ENCODE measurements at regions not wholly inside any gene's neighbourhood (a gene's known extent, or its start where the extent isn't known, plus 50 kb on each side); places are given as distances from the start of the nearest gene placed in this dataset.
A peak's percentile ranks its signal among the peaks of the same experiment; 100 is the strongest.

GRCh38 chr13:72255908-72256307 is 388.9 kb upstream of the DACH1 start:
- Histone ChIP-seq H3K4me2 (no peak overlapping the region), H3K9me3 (no peaks in the 10 kb centered on the region), H4K20me1 (ENCODE audit: insufficient read depth) (no peaks in the 10 kb centered on the region), H3K27ac (ENCODE audit: low read depth in 2 of 2, low read length in 1 of 2) (no peak overlapping the region), H3K27me3 (ENCODE audit: insufficient read depth) (no peaks in the 10 kb centered on the region), H3F3A (replicated peaks; ENCODE audit: insufficient read depth) (peaks cover 4% of the 10 kb centered on the region), H2AFZ (ENCODE audit: low read depth) (no peak overlapping the region), H3K4me1 (ENCODE audit: control insufficient read depth in 1 of 2, insufficient read depth in 2 of 2, low read depth in 1 of 2, low read length in 1 of 2) (no peaks in the 10 kb centered on the region; a peak in 1 of 4 replicates), H3K4me3 (ENCODE audit: low read depth in 2 of 2, low read length in 1 of 2) (no peak overlapping the region), H3K79me2 (ENCODE audit: insufficient read depth) (no peaks in the 10 kb centered on the region), H3K9me2 (no peaks in the 10 kb centered on the region), H3K36me3 (replicated peaks in 1 of 2; ENCODE audit: control insufficient read depth in 1 of 2, insufficient read depth in 2 of 2, low read length in 1 of 2) (no peaks in the 10 kb centered on the region), H3K9ac (no peak overlapping the region)
- WGBS (ENCODE audit: low lambda C conversion rate): 61% methylated on average over 7 of the region's 7 CpGs
- ChIA-PET POLR2A (no interaction called here), CTCF (interaction anchor here (0.6 to 1.5 kb wide), 6 partner anchors 9 to 1297 kb away, joined by 3 to 6 read pairs (median 4); partner anchors contain the start of gene DACH1)
- DNase-seq: peak; percentile 19
- TF ChIP-seq RAD21 (IDR thresholded peaks at IDR 0.05; ENCODE audit: low read length) (peak; percentile 90), CTCF (IDR thresholded peaks at IDR 0.05) (peak; percentile 74), REST (IDR thresholded peaks at IDR 0.05; ENCODE audit: low read depth, low read length) (no peak), RCOR1 (IDR thresholded peaks at IDR 0.05; ENCODE audit: low read length) (no peak), FOXM1 (IDR thresholded peaks at IDR 0.05; ENCODE audit: low read depth) (no peak), FOXJ3 (CRISPR knock-in tag; IDR thresholded peaks at IDR 0.05) (no peak), SMC3 (IDR thresholded peaks at IDR 0.05; ENCODE audit: low read depth, low read length) (peak; percentile 84), FOSL2 (IDR thresholded peaks at IDR 0.05; ENCODE audit: borderline replicate concordance, low read depth) (no peak), RFX5 (IDR thresholded peaks at IDR 0.05; ENCODE audit: low read length) (no peak), USF1 (IDR thresholded peaks at IDR 0.05; ENCODE audit: borderline replicate concordance, low read depth) (no peak)

GRCh38 chr13:72253754-72254153 is 386.8 kb upstream of the DACH1 start:
- no peak overlapping the region for H3K4me2 ChIP-seq
- ChIA-PET CTCF (no interaction called here), POLR2A (no interaction called here)
- H3K27ac ChIP-seq (ENCODE audit: low read depth in 2 of 2, low read length in 1 of 2): no peak overlapping the region
- peaks cover 4% of the 10 kb centered on the region for H3F3A ChIP-seq (replicated peaks; ENCODE audit: insufficient read depth)
- no peaks in the 10 kb centered on the region for H4K20me1 ChIP-seq (ENCODE audit: insufficient read depth)
- H3K36me3 ChIP-seq (replicated peaks in 1 of 2; ENCODE audit: control insufficient read depth in 1 of 2, insufficient read depth in 2 of 2, low read length in 1 of 2): no peaks in the 10 kb centered on the region
- H3K9me2 ChIP-seq: no peaks in the 10 kb centered on the region
- no peak overlapping the region for H3K4me3 ChIP-seq (ENCODE audit: low read depth in 2 of 2, low read length in 1 of 2)
- no peaks in the 10 kb centered on the region for H3K27me3 ChIP-seq (ENCODE audit: insufficient read depth)
- TF ChIP-seq PBX3 (IDR thresholded peaks at IDR 0.05) (0 out of 2 replicates have a peak, but pooled peaks have one; percentile 5), EP300 (IDR thresholded peaks at IDR 0.05; ENCODE audit: borderline replicate concordance in 1 of 2, low read depth in 1 of 2, low read length in 1 of 2) (no peak)
- H3K4me1 ChIP-seq (ENCODE audit: control insufficient read depth in 1 of 2, insufficient read depth in 2 of 2, low read depth in 1 of 2, low read length in 1 of 2): no peaks in the 10 kb centered on the region; a peak in 1 of 4 replicates
- no peaks in the 10 kb centered on the region for H3K79me2 ChIP-seq (ENCODE audit: insufficient read depth)
- H3K9me3 ChIP-seq: no peaks in the 10 kb centered on the region
- H3K9ac ChIP-seq: no peak overlapping the region
- WGBS (ENCODE audit: low lambda C conversion rate): 57% methylated on average over 4 of the region's 4 CpGs
- 0 out of 2 replicates have a peak overlapping the region, but pooled peaks have one; percentile 15 for H2AFZ ChIP-seq (ENCODE audit: low read depth)
- DNase-seq: no peak

All from SK-N-SH (cell line).